C4-2B (cell line): ENCODE measurements at regions not wholly inside any gene's neighbourhood (a gene's known extent, or its start where the extent isn't known, plus 50 kb on each side); places are given as distances from the start of the nearest gene placed in this dataset.

Experiments
- H3K27ac ChIP-seq: fragments of 450-650 bp; 2 replicates; pipeline ENCODE4 v1.5.1; 2017
- ZFX ChIP-seq: fragments of 450-650 bp; IDR thresholded peaks from 2 replicates; pipeline ENCODE4 v1.6.1; 2017
- TF ChIP-seq, protein P1 (sequence below): fragments of 450-650 bp; conservative IDR thresholded peaks from 2 replicates; pipeline ENCODE4 v1.5.1; 2017; ENCODE audit warnings: mild to moderate bottlenecking

DNA sequence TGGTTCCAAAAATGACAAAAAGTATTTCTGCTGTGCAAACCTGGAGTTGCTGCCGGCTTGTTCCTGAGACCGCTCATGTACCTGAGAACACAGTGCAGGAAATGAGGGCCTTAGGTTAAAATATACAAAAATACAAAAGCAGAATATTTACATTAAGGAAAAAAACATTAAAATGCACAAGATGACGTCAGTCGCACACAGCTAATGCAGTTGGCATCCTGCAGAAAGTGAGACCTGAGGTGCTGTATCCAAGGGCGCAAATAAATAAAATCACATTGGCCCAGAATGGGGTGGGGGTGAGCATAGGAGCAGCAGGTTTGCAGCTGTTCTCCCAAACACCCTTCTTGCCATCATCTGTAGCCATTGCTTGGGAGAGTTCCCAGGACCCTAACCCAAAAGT is 310.6 kb upstream of the BTBD3 start:
- H3K27ac ChIP-seq: no peak overlapping the region
- TF ChIP-seq, protein P1, sequence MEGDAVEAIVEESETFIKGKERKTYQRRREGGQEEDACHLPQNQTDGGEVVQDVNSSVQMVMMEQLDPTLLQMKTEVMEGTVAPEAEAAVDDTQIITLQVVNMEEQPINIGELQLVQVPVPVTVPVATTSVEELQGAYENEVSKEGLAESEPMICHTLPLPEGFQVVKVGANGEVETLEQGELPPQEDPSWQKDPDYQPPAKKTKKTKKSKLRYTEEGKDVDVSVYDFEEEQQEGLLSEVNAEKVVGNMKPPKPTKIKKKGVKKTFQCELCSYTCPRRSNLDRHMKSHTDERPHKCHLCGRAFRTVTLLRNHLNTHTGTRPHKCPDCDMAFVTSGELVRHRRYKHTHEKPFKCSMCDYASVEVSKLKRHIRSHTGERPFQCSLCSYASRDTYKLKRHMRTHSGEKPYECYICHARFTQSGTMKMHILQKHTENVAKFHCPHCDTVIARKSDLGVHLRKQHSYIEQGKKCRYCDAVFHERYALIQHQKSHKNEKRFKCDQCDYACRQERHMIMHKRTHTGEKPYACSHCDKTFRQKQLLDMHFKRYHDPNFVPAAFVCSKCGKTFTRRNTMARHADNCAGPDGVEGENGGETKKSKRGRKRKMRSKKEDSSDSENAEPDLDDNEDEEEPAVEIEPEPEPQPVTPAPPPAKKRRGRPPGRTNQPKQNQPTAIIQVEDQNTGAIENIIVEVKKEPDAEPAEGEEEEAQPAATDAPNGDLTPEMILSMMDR: no peak
- no peak for TF ChIP-seq ZFX

- TF ChIP-seq, protein P1: no peak
- TF ChIP-seq ZFX: no peak
- no peak overlapping the region for H3K27ac ChIP-seq
Observed at GRCh38 chr20:11608736-11609135, 309.0 kb upstream of the BTBD3 start.

GRCh38 chr20:11624704-11625103 is 293.0 kb upstream of the BTBD3 start:
- no peak overlapping the region for H3K27ac ChIP-seq
- TF ChIP-seq ZFX: no peak
- TF ChIP-seq, protein P1: no peak

GRCh38 chr20:11626551-11626950 is 291.1 kb upstream of the BTBD3 start:
- TF ChIP-seq ZFX: no peak
- TF ChIP-seq, protein P1: no peak
- H3K27ac ChIP-seq: no peak overlapping the region

- TF ChIP-seq ZFX: no peak
- TF ChIP-seq, protein P1: no peak
- no peak overlapping the region for H3K27ac ChIP-seq
Observed at GRCh38 chr20:11642866-11643265, 274.8 kb upstream of the BTBD3 start.

GRCh38 chr20:11646359-11646758 is 271.3 kb upstream of the BTBD3 start:
- no peak overlapping the region for H3K27ac ChIP-seq

GRCh38 chr20:11650566-11650965 is 267.1 kb upstream of the BTBD3 start:
- TF ChIP-seq ZFX: no peak
- TF ChIP-seq, protein P1: no peak
- no peak overlapping the region for H3K27ac ChIP-seq

More at GRCh38 chr20:11646359-11646758, 271.3 kb upstream of the BTBD3 start:
- TF ChIP-seq, protein P1: no peak
- no peak for TF ChIP-seq ZFX

DNA sequence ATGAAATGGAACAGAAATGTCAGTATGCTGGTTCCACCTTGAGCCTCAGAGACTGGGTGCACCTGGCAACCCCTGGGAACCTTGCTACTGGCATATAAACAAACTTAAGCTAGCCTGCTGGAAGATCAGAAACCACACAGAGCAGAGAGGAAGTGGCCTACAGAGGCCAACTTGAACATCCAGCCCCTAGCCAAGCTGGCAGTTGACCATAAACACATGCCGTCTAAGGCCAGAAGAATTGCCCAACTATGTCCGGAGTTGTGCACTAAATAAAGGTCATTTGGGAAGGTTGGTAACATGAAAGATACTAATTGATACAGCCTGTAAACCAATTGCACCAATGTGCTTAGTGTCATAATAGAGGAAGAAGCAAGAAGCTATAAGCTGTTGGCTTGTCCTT is 266.6 kb upstream of the BTBD3 start:
- TF ChIP-seq, protein P1: no peak
- TF ChIP-seq ZFX: no peak
- no peak overlapping the region for H3K27ac ChIP-seq
